B cell (primary cell): ENCODE measurements at regions not wholly inside any gene's neighbourhood (a gene's known extent, or its start where the extent isn't known, plus 50 kb on each side); places are given as distances from the start of the nearest gene placed in this dataset.

Experiments
- ATAC-seq: fragments of 200-7000 bp; cut with Tn5 transposase; one replicate; pipeline ENCODE4 v1.10.0; 2021; ENCODE audit warnings: low read depth, mild to moderate bottlenecking, moderate number of reproducible peaks, moderate library complexity
- CTCF ChIA-PET: fragments of 350-600 bp; sonication (Branson Sonifier 250); formaldehyde crosslinking; loops from one replicate; lab custom pipeline; 2021; ENCODE audit warnings: antibody characterized with exemption, inconsistent platforms; lab: Charles Lee
- POLR2A ChIA-PET: fragments of 350-600 bp; sonication (Branson Sonifier 250); formaldehyde crosslinking; loops from one replicate; lab custom pipeline; 2021; ENCODE audit warnings: antibody characterized with exemption; lab: Charles Lee
- DNase-seq: peaks from one replicate; pipeline ENCODE4 v3.0.0; 2013
- H2AFZ ChIP-seq: 2 replicates; pipeline ENCODE4 v1.6.1; 2012; ENCODE audit warnings: mild to moderate bottlenecking, low read depth, low read length; ENCODE audit not compliant: insufficient read depth, poor library complexity, severe bottlenecking
- H3K27ac ChIP-seq, 2 donors: 1 replicate in 1 of 2; 2 replicates in 1 of 2; pipeline ENCODE4 v1.5.1; 2012 to 2013; ENCODE audit warnings: low read length in 2 of 2, mild to moderate bottlenecking in 2 of 2, moderate library complexity in 1 of 2
- H3K27me3 ChIP-seq, 4 experiments: fragments of 200-600 bp in 1 of 4; sonication (generic) in 1 of 4; replicated peaks in 1 of 4; 1 replicate in 2 of 4; 2 replicates in 2 of 4; pipeline versions ENCODE4 v1.6.1 to v1.7.0; 2013 to 2016; ENCODE audit warnings: low read length in 3 of 4, mild to moderate bottlenecking in 2 of 4, mixed read lengths in 1 of 4, moderate library complexity in 1 of 4; ENCODE audit not compliant: insufficient read depth in 4 of 4, control insufficient read depth in 3 of 4; ENCODE audit errors: control extremely low read depth in 1 of 4
- H3K36me3 ChIP-seq, 2 experiments: replicated peaks in 1 of 2; 1 replicate in 1 of 2; 2 replicates in 1 of 2; pipeline versions ENCODE4 v1.6.1 to v1.7.1; 2013; ENCODE audit warnings: low read length in 1 of 2; ENCODE audit not compliant: insufficient read depth in 2 of 2, control insufficient read depth in 1 of 2; ENCODE audit errors: control extremely low read depth in 1 of 2, extremely low read depth in 1 of 2
- H3K4me1 ChIP-seq, 2 donors: fragments of 200-600 bp in 1 of 2; sonication (generic) in 1 of 2; 1 replicate in 1 of 2; 2 replicates in 1 of 2; pipeline versions ENCODE4 v1.5.1 to v1.6.1; 2013 to 2017; ENCODE audit warnings: low read length in 2 of 2; ENCODE audit not compliant: control insufficient read depth in 2 of 2, insufficient read depth in 2 of 2
- H3K4me2 ChIP-seq: replicated peaks from 2 replicates; pipeline ENCODE3; 2012; ENCODE audit warnings: mild to moderate bottlenecking, low read depth, low read length; ENCODE audit not compliant: poor library complexity, severe bottlenecking
- H3K4me3 ChIP-seq, 5 experiments: fragments of 200-600 bp in 1 of 5; sonication (generic) in 1 of 5; 1 replicate in 3 of 5; 2 replicates in 2 of 5; pipeline versions ENCODE4 v1.5.1 to v1.7.0; 2011 to 2016; ENCODE audit warnings: low read length in 4 of 5, mild to moderate bottlenecking in 4 of 5, low read depth in 2 of 5, control low read depth in 1 of 5, moderate library complexity in 1 of 5; ENCODE audit not compliant: insufficient read depth in 1 of 5; ENCODE audit errors: control extremely low read depth in 1 of 5, extremely low read depth in 1 of 5
- H3K79me2 ChIP-seq: fragments of 200-600 bp; sonication (generic); one replicate; pipeline ENCODE4 v1.6.0; 2016; ENCODE audit warnings: low read length; ENCODE audit not compliant: control insufficient read depth, insufficient read depth
- H3K9ac ChIP-seq: fragments of 200-600 bp; sonication (generic); 2 replicates; pipeline ENCODE4 v1.6.1; 2017; ENCODE audit warnings: mild to moderate bottlenecking, low read length, moderate library complexity
- H3K9me3 ChIP-seq, 3 donors: one replicate each; pipeline versions ENCODE4 v1.6.1 to v1.7.1; 2013; ENCODE audit warnings: low read length in 2 of 3; ENCODE audit not compliant: control insufficient read depth in 2 of 3, insufficient read depth in 1 of 3; ENCODE audit errors: control extremely low read depth in 1 of 3
- H4K20me1 ChIP-seq: 2 replicates; pipeline ENCODE4 v1.6.0; 2012; ENCODE audit warnings: mild to moderate bottlenecking, low read length; ENCODE audit not compliant: insufficient read depth, control insufficient read depth, poor library complexity, severe bottlenecking
- H3K27ac Mint-ChIP-seq: one replicate; pipeline ENCODE4 v1.8.0; 2021; ENCODE audit warnings: mixed read lengths
- H3K27me3 Mint-ChIP-seq: one replicate; pipeline ENCODE4 v1.8.0; 2021; ENCODE audit warnings: mixed read lengths
- H3K4me1 Mint-ChIP-seq: one replicate; pipeline ENCODE4 v1.8.0; 2021; ENCODE audit warnings: mixed read lengths
- H3K4me3 Mint-ChIP-seq: one replicate; pipeline ENCODE4 v1.8.0; 2021; ENCODE audit warnings: mixed read lengths
- H3K9me3 Mint-ChIP-seq: one replicate; pipeline ENCODE4 v1.8.0; 2022; ENCODE audit warnings: mixed read lengths; ENCODE audit not compliant: insufficient read depth
- EZH2 ChIP-seq: IDR thresholded peaks from 2 replicates; pipeline ENCODE4 v1.6.1; 2012; ENCODE audit warnings: borderline replicate concordance, low read depth, mild to moderate bottlenecking, moderate library complexity, low read length; ENCODE audit not compliant: insufficient read depth, poor library complexity, severe bottlenecking
- WGBS: methylation state at CpG from one replicate; pipeline ENCODE4 v1.1.5; 2013; ENCODE audit warnings: missing lambda C conversion rate; ENCODE audit not compliant: insufficient coverage; 5-methylcytosine and 5-hydroxymethylcytosine counted together
- intact Hi-C: fragments of 100-400 bp; cut with micrococcal nuclease; formaldehyde crosslinking; loops from one replicate; pipeline ENCODE4 v1.10.0; 2022
- TF ChIP-seq, protein P1 (sequence below): fragments of 200-600 bp; IDR thresholded peaks from one replicate; pipeline ENCODE4 v1.8.0; 2022; ENCODE audit warnings: antibody characterized with exemption, mild to moderate bottlenecking

GRCh38 chr18:73660931-73661856, 486.4 kb downstream of the FBXO15 start:
- ChIA-PET CTCF (no interaction called here), POLR2A (no interaction called here)
- TF ChIP-seq, protein P1, sequence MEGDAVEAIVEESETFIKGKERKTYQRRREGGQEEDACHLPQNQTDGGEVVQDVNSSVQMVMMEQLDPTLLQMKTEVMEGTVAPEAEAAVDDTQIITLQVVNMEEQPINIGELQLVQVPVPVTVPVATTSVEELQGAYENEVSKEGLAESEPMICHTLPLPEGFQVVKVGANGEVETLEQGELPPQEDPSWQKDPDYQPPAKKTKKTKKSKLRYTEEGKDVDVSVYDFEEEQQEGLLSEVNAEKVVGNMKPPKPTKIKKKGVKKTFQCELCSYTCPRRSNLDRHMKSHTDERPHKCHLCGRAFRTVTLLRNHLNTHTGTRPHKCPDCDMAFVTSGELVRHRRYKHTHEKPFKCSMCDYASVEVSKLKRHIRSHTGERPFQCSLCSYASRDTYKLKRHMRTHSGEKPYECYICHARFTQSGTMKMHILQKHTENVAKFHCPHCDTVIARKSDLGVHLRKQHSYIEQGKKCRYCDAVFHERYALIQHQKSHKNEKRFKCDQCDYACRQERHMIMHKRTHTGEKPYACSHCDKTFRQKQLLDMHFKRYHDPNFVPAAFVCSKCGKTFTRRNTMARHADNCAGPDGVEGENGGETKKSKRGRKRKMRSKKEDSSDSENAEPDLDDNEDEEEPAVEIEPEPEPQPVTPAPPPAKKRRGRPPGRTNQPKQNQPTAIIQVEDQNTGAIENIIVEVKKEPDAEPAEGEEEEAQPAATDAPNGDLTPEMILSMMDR = no peak
- no peak for TF ChIP-seq EZH2
- no peak overlapping the region for H2AFZ ChIP-seq
- intact Hi-C loops = no loop called here
- Mint-ChIP-seq H3K4me1 (no peaks in the 10 kb centered on the region), H3K27ac (no peak overlapping the region), H3K27me3 (no peaks in the 10 kb centered on the region), H3K9me3 (peaks cover 2% of the 10 kb centered on the region), H3K4me3 (no peak overlapping the region)
- no peaks in the 10 kb centered on the region for H4K20me1 ChIP-seq
- no peak overlapping the region for H3K4me3 ChIP-seq
- H3K9ac ChIP-seq = no peak overlapping the region
- H3K27ac ChIP-seq = no peak overlapping the region
- H3K36me3 ChIP-seq = no peaks in the 10 kb centered on the region
- 65% methylated on average over 3 of the region's 5 CpGs for WGBS
- no peaks in the 10 kb centered on the region for H3K4me1 ChIP-seq
- H3K27me3 ChIP-seq = no peaks in the 10 kb centered on the region
- no peak overlapping the region for H3K4me2 ChIP-seq
- H3K79me2 ChIP-seq = no peaks in the 10 kb centered on the region
- ATAC-seq (no peak), DNase-seq (no peak)
- H3K9me3 ChIP-seq = no peaks in the 10 kb centered on the region

DNA sequence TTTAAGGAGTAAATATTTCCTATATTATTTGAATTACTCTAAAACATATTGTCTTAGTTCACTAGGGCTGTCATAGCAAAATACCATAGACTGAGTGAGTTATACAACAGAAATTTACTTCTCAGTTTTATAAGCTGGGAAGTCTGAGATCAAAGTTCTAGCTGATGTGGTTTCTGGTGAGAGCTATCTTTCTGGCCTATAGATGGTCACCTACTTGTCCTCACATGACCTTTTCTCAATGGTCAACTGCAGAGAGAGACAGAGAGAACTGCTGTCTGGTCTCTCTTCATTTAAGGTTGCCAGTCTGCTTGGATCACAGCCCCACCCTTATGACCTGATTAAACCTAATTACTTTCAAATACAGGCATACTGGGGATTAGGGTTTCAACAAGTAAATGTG, 490.9 kb downstream of the FBXO15 start:
- Histone ChIP-seq H3K4me2 (no peak overlapping the region), H3K36me3 (no peaks in the 10 kb centered on the region), H3K4me1 (no peaks in the 10 kb centered on the region), H4K20me1 (no peaks in the 10 kb centered on the region), H2AFZ (no peak overlapping the region), H3K79me2 (no peaks in the 10 kb centered on the region), H3K9me3 (no peaks in the 10 kb centered on the region), H3K4me3 (no peak overlapping the region), H3K27ac (no peak overlapping the region), H3K27me3 (no peaks in the 10 kb centered on the region), H3K9ac (no peak overlapping the region)
- Mint-ChIP-seq H3K4me1 (no peaks in the 10 kb centered on the region), H3K27me3 (no peaks in the 10 kb centered on the region), H3K9me3 (peaks cover 2% of the 10 kb centered on the region), H3K27ac (no peak overlapping the region), H3K4me3 (no peak overlapping the region)
- intact Hi-C loops = no loop called here
- CTCF ChIA-PET = no interaction called here
- POLR2A ChIA-PET = no interaction called here
- ATAC-seq (no peak), DNase-seq (no peak)
- TF ChIP-seq EZH2 = no peak
- TF ChIP-seq, protein P1 = no peak
